ENCODE measurements at regions not wholly inside any gene's neighbourhood (a gene's known extent, or its start where the extent isn't known, plus 50 kb on each side); places are given as distances from the start of the nearest gene placed in this dataset.

DNA sequence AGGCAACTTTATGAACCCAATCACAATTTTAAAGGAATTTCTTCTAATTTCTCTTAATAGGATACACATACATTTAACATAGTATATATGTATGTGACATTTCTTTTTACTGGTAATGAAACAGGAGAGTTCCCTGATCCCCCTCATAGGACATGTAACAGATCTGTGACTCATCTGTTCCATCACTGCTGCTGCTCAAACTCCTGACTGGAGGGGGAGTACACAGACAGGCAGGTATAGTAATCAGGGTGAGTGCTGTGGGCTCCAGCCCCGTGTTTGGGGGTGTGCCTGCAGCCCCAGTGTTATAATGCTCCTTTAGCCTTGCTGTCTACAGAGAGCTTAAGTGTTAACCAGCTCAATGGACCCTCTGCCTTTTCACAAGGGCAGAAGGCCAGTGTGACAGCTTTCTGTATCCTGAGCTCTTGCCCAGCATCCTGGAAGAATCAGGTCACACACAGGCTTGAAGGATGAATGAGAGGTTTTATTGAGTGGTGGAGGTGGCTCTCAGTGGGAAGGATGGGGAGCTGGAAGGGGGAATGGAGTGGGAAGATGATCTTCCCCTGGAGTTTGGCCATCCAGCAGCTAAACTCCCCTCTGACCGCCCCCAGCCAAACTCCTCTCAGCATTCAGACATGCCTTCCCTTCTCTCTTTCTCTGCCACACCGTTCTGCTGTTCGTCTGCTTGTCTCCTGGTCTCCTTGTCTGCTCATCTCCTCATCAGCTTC is 161.3 kb downstream of the ZNF608 start:
- DNase-seq (ENCODE audit: low spot score) = no peak

DNA sequence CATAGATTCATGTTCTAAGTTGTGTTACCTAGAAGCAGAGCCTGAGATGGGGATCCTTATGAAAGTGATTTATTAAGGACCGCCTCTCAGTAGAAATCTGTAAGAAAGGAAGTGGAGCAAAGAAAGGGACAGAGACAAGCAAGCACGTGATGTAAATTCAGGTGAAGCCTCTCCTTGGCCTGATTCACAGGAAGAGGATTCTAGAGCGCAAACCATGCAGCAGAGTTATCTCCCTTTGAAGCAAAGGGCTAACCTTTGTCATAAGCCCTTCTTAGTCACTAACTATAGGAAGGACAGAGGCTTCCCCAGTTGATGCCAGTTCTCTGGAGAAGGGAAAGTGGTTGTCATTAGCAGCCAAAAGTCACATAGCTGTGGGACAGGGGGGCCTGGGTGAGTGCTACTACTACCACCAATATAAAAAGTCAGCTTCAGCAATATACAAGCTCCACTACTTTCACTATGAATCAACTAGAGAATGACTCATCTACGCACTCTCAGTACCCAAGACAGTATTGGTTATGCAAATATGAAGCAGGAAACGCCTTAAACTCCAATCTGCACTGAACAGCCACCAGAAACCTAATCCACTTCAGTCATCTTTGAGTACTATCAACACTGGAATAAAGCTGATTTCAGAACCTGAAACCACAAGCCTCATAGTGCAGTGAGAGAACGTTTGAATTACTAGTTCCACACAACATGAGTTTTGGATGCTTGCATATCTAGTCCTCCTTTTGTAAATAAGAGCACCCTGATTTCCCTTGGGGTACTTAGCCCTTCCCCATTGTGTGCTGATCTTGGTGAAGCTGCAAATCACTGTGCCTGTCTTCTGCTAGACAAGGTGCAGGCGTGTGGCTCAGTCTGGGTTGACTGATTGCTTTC is 162.7 kb downstream of the ZNF608 start:
- DNase-seq (ENCODE audit: low spot score) = no peak

GRCh38 chr5:124582561-124582840 is 163.9 kb downstream of the ZNF608 start:
- DNase-seq (ENCODE audit: low spot score) = no peak

GRCh38 chr5:124581738-124582560 is 164.5 kb downstream of the ZNF608 start:
- no peak for DNase-seq (ENCODE audit: low spot score)

- DNase-seq (ENCODE audit: low spot score) = peak; percentile 62
Observed at GRCh38 chr5:124580925-124581737, 165.3 kb downstream of the ZNF608 start.

DNA sequence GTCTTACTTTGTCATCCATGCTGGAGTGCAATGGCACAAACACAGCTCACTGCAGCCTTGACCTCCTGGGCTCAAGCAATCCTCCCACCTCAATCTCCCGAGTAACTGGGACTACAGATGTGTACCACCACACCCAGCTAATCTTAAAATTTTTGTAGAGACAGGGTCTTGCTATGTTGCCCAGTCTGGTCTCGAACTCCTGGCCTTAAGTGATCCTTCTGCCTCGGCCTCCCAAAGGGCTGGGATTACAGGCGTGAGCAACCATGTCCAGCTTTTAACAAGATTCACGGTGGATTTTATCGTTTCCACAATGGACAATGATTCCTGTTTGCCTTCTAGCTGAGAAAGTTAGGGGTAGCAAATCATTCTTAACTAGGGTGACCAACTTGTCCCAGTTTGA is 165.9 kb downstream of the ZNF608 start:
- no peak for DNase-seq (ENCODE audit: low spot score)

DNA sequence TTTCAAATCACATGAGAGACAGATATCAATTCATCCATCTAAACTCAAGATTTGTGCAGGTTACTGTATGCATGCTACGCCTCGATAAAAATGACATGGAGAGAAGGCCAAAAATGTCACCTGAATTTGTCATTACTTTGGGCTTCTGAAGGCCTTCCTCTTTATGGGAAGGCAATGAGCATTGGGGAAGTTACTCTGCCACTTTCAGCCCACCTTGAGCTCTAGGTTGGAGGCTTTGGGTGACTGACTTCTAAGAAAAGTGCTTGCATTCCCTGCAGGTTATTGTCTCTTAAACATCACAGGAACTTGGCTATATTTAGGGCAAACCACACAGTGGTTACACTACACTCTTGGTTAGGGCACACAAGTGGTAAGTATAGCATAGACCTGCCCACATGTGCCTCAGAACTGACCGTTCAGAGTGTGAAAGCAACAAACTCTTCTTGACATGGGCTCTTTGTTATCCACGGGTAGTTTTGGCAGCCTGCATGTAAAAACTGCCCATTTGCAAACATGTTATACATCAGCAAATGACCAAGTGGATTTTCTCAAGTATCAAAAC is 169.5 kb downstream of the ZNF608 start:
- DNase-seq (ENCODE audit: low spot score) = no peak

GRCh38 chr5:124575725-124576124 is 170.7 kb downstream of the ZNF608 start:
- no peak for DNase-seq (ENCODE audit: low spot score)

DNA sequence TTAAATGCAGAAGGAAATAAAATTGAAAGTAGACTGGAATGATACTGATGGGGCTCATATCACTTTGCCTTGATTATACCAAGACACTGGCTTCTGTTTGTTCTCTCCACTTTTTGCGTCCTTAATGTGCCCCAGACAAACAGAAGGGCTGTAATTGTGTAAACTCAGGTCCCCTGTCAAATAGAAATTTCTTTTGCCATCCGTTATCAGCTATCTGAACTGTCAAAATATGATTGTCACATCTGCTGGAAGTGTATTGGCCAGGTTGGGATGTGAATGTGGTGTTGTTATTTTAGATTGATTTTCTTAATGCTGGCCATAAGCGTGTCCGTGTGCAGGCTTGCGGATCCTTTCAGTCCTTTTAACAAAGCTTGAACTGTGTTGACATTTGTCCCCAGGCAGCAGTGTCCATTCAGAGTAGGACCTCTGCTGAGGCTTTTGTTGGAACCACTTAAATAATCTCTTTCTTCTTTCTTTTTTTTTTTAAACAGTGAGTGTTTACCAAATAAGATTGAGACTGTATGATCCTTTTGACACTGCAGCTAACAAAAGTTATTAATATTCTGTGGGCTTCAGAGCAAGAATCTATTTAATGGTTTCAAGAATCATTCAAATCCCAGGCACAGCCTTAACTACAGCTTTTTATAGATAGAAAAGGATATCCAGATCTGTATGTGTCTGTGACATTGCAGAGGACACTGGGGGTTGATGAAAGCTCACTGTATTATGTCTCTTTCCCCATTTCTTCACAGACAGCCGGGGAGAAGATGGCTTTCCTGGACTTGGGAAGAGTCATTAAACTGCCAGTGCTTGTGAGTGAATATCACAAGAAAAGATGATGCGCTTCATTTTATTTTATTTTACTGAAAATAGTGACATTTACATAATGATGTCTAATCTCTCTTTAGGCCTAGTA is 171.7 kb downstream of the ZNF608 start:
- DNase-seq (ENCODE audit: low spot score) = peak; percentile 83

DNA sequence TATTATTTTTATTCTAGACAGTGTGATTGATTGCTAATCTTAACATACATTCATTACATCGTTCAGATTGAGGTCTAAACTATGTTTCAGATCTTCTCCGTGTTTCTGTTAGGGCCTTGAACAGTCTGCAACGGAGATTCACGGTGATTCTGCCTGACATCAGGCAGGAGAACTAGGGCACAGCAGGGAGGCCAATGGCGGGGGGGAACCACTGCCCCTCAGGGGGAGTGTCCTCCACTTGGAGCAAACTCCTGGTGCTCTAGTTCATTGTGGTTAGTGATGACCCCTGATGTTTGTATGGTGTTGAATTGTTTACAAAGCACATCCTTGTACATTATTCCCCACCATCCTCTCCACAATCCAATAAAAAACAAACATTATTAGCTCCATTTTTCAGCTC is 173.5 kb downstream of the ZNF608 start:
- DNase-seq (ENCODE audit: low spot score) = no peak

DNA sequence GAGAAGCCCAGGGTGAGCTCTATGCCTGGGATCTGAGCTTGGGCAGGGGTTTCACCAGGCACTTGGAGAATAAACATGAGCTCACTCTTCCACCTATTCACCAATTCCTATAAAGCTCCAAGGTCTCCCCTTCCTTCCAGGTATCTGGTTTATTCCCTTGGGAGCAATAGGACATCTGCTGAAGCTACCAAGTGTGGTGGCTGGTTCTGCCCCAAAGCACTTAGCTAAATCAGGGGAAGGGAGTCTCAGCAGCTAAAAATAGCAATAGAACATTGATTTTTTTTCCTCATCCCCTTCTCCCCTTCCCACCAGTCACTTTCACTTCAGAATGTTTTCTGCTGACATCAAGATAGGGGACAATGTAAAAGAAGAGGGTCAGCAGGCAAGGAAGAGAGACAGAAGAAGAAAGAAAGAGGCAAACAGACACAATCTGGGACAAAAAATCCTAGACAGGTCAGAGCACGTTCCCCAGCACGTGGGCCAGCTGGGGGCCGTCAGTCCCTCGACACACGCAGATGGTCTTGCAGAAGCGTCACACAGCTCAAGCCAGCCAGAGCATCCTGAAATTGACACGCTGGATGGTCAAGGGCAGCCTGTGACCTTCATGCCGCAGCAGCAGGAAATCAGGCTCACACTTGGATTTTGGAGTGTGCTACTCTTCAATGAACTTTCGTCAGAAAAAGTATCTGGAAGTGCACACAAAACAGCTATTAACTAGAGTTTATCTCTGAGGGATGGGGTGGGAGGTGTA is 176.0 kb downstream of the ZNF608 start:
- no peak for DNase-seq (ENCODE audit: low spot score)

DNA sequence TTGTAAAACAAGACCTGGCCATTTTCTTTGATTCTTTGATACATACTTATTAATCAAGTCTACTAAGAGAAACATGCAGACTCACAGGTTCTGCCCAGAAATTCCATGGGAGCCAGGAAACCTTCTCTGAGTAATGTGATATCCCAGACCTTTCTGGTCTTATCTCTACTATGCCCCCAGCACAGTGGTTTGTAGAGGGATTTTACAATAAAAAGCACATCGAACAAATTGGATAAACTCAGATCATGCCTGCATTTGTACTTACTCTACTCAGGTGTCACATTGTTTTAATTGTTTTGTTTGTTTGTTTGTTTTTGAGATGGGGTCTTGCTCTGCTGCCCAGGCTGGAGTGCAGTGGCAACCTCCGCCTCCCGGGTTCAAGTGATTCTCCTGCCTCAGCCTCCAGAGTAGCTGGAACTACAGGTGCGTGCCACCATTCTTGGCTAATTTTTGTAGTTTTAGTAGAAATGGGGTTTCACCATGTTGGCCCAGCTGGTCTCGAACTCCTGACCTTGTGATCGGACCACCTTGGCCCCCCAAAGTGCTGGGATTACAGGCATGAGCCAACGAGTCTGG is 179.5 kb downstream of the ZNF608 start:
- no peak for DNase-seq (ENCODE audit: low spot score)

DNA sequence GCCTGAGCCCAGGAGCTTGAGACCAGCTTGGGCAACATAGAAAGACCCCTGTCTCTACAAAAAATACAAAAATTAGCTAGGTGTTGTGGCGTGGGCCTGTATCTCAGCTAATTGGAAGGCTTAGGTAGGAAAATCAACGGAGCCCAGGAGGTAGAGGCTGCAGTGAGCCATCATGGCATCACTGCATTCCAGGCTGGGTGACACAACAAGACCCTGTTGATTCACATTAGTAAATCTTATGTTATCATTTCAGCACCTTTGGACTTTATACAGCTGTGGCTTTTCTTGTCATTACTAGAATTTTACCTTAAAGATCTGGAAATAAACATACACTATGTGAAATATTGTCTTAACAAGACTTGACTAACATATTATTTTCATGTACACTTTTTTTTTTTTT is 185.0 kb downstream of the ZNF608 start:
- DNase-seq (ENCODE audit: low spot score) = no peak

GRCh38 chr5:124560370-124560769 is 186.1 kb downstream of the ZNF608 start:
- no peak for DNase-seq (ENCODE audit: low spot score)

GRCh38 chr5:124557761-124558160 is 188.7 kb downstream of the ZNF608 start:
- DNase-seq (ENCODE audit: low spot score) = no peak

- DNase-seq (ENCODE audit: low spot score) = no peak
Observed at GRCh38 chr5:124554746-124555578, 191.5 kb downstream of the ZNF608 start.

GRCh38 chr5:124553911-124554310 is 192.5 kb downstream of the ZNF608 start:
- DNase-seq (ENCODE audit: low spot score) = no peak

- no peak for DNase-seq (ENCODE audit: low spot score)
Observed at GRCh38 chr5:124552526-124552925, 193.9 kb downstream of the ZNF608 start.

GRCh38 chr5:124551939-124552279 is 194.5 kb downstream of the ZNF608 start:
- DNase-seq (ENCODE audit: low spot score) = no peak

Data from Ammon's horn (tissue), 1 donor.